ENCODE measurements at regions not wholly inside any gene's neighbourhood (a gene's known extent, or its start where the extent isn't known, plus 50 kb on each side); places are given as distances from the start of the nearest gene placed in this dataset.

GRCh38 chr20:16678779-16679178, 51.0 kb upstream of the SNRPB2 start:
- no peak for DNase-seq

DNA sequence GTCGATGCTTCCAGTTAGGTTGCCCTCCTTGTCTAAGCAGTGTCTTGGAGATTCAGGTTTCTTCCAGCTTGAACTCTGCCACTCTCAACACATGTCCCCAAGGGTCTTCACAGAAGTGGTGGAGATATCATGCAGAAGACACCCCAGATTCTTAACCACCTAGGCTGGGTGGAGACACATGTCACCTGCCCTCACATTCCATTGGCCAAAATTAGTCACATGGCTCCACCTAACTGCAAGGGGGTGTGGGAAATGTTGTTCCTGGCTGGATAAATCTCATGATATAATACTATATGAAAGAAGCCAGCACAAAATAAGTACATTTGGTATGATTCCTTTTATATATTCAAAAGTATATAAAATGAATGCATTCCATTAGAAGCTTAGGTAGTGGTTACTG, 52.9 kb upstream of the SNRPB2 start:
- DNase-seq: no peak

GRCh38 chr20:16675001-16675564, 54.7 kb upstream of the SNRPB2 start:
- DNase-seq: no peak

DNA sequence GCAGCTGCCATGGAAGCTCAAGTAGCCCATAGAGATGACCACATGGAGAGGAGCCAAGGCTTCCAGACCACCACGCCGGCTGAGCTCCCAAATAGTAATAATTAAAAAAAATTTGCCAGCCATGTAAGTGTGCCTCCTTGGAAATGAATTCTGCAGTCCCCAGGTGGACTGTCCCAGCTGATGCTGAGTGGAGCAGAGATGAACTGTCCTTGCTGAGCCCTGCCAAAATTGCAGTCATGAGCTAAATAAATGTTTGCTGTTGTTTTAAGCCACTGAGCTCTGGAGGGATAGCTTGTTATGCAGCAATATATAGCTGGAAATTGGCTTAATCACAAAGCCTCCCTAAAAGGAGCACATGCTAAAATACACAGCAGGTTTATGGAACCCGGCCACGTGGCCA, 55.6 kb upstream of the SNRPB2 start:
- DNase-seq: no peak

DNA sequence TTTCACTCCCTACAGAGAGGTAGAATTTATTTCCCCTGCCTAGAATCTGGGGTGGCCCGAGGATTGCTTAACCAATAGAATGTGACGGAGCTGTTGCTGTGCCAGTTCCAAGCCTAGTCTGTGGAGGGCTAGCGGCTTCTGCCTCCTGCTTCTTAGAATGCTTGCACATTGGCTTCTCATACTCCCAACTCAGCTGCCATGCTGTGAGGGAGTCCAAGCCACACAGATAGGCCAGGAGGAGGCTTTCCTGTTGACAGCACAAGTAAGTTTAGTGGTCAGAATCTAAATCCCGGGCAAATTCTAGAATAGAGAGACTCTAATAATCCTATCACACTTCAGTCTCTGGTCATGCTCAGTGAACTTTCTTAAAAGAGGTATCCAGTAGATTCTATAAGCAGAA, 57.5 kb upstream of the SNRPB2 start:
- DNase-seq: no peak

DNA sequence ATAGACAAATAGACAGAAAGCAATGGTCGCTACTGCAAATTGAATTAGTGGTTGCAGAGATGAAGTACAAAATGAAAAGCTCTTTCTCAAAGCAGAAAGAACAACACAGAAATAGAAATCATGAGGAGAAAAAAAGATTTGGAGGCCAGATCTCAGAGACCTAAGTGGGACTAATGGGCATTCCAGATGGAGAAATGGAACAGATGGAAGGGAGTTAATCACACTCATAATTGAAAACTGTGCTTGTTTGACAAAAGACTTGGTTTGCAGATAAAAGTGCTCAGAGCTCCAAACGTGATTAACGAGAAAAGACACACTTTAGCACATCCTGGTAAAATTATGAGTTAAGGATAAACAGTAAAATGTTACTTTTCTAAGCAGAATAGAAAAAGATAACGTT, 58.1 kb upstream of the SNRPB2 start:
- peak; percentile 76 for DNase-seq

DNA sequence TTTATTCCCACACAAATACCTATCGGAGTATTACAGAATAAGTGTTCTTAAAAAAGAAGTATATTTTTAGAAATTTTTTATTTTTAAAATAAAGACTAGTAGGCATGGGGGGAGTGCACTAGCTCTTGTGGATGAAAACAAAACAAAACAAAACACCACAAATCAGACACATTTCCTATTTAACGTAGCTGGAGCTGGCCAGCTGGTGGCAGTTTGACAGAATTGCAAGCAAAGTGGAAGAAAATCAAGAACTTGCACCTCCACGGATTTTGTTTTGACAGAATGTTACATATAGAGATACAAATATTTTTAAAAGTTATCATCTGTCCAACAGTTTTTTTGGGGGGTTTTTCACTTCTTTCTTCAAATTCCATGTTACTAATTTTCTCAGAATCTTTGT, 63.6 kb upstream of the SNRPB2 start:
- DNase-seq: no peak

DNA sequence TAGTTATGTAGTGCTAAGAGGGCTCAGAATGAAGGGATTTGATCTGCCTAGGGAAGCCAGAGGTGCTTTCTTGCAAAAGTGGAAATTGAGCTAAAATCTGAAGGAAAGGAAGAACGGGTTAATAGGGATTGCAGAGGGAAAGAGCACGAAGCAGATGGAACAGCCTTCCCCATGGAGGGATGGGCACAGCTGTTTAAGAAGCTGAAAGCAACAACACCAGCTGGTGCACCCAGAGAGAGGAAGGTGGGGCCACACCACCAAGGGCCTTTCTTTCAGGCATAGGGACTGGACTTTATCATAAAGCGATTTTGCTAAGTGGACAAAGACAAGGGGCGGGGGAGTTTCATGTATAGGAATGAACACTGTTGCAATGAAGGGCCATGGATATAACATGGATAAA, 65.8 kb upstream of the SNRPB2 start:
- peak; percentile 88 for DNase-seq

GRCh38 chr20:16662467-16662866, 67.4 kb upstream of the SNRPB2 start:
- DNase-seq: peak; percentile 13

- DNase-seq: no peak
Measured at GRCh38 chr20:16661756-16662155, 68.1 kb upstream of the SNRPB2 start.

- no peak for DNase-seq
Measured at GRCh38 chr20:16654858-16655535, 74.8 kb upstream of the SNRPB2 start.

- no peak for DNase-seq
Measured at GRCh38 chr20:16653266-16653665, 76.6 kb upstream of the SNRPB2 start.

DNA sequence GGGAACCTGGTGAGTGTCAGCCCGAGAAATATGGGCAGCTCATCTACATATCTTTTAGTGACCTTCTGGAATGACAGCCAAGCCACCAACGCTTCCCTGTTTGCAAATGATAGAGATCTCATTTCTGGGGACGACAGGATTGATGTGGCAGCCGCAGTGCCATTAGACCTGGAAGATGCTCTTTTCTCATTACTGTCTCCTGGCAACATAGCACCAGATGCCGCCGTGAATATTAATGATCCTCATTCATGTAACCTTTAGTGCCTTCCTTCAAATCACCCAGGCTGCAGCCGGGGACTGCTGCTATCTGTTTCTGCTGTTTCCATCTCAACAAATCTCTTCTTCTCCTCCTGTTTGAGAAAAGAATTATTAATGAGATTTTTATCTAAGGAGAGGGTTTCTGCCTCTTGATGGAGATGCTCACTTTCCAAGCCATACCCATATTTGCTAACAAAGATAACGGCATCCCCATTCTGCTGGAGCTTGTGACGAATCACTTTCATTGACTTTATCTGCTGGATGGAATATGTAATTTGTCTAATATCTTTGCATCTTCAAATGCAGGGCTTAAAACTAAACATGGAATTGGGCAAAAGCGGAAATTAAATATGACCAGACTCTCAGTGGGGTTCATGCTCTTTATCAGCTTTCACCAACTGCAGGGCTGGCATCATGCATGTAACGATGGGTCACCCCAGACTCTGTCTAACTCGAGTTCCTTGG, 74.8 kb upstream of the KIF16B start:
- DNase-seq: peak; percentile 31

DNA sequence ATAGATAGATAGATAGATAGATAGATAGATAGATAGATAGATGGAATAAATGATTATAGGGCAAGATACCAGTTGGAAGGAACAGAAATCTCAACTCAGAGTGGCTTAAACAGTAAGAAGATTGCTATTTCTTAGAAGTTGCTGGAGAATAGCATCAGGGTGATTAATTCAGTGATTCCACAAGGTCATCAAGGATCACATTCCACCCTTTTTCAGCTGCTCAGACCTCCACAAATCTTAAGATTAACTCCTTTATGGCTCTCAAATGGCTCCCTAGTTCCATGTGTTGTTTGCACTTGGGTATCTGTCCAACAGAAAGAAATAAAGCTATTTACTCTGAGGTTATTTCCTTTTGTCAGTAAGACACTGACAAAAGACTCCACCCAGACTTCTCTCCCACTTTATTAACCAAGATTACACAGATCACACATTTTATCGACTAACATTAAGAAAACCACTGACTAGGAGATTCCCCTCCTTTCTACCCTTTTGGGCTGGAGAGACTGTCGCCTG, 68.3 kb upstream of the KIF16B start:
- no peak for DNase-seq

GRCh38 chr20:16639027-16639941, 66.0 kb upstream of the KIF16B start:
- DNase-seq: no peak

DNA sequence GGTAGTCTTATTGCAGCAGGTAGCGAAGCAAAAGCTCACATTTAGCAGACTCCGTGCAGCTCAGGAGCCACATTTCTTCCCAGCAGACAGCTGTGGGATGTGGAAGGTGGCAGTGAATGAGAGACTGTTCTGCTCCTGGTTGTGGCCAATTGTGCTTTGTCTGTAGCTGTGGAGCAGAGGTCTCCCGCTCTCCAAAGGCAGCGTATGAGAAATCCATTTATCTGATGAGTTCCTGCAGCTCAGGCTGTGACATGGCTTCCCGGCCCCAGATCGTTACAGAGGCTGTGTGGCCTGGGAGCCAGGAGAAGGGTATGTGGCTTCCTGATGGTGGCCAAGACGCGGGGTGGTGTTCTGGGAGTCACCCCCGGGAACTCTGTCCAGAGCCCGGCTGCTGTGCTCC, 64.5 kb upstream of the KIF16B start:
- DNase-seq: no peak

DNA sequence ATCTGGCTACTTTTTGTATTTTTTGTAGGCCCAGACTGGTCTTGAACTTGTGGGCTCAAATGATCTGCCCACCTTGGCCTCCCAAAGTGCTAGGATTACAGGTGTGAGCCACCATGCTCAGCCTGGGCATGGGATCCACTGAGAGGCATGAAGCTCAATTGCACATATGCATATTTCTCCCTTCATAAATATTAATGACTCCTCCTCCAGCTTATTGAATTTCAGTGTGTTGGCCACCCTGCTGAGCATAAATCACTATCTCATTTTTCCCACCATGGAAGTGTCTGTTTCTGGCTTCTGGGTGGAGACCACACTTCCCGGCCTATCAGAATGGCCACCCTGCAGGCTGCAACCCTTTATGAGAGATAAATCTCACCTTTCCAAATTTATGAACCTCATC, 53.6 kb upstream of the KIF16B start:
- no peak for DNase-seq

GRCh38 chr20:16624106-16624505, 50.9 kb upstream of the KIF16B start:
- no peak for DNase-seq

Measured in NCI-H1694 treated with DMSO at 0.1 percent for 48 hours (cell line).